22Rv1 (cell line): ENCODE measurements at regions not wholly inside any gene's neighbourhood (a gene's known extent, or its start where the extent isn't known, plus 50 kb on each side); places are given as distances from the start of the nearest gene placed in this dataset.

Experiments used
- H3K27ac ChIP-seq: fragments of 450-650 bp; 2 replicates; pipeline ENCODE4 v1.5.1; 2017
- ZFX ChIP-seq: fragments of 450-650 bp; IDR thresholded peaks from 2 replicates; pipeline ENCODE4 v1.6.1; 2017; ENCODE audit warnings: antibody characterized with exemption, borderline replicate concordance
- TF ChIP-seq, protein P1 (sequence below): fragments of 450-650 bp; IDR thresholded peaks from 2 replicates; pipeline ENCODE4 v1.5.1; 2017; ENCODE audit warnings: mild to moderate bottlenecking

GRCh38 chr1:29786791-29787732 lies 550.7 kb downstream of the PTPRU start:
- TF ChIP-seq, protein P1, sequence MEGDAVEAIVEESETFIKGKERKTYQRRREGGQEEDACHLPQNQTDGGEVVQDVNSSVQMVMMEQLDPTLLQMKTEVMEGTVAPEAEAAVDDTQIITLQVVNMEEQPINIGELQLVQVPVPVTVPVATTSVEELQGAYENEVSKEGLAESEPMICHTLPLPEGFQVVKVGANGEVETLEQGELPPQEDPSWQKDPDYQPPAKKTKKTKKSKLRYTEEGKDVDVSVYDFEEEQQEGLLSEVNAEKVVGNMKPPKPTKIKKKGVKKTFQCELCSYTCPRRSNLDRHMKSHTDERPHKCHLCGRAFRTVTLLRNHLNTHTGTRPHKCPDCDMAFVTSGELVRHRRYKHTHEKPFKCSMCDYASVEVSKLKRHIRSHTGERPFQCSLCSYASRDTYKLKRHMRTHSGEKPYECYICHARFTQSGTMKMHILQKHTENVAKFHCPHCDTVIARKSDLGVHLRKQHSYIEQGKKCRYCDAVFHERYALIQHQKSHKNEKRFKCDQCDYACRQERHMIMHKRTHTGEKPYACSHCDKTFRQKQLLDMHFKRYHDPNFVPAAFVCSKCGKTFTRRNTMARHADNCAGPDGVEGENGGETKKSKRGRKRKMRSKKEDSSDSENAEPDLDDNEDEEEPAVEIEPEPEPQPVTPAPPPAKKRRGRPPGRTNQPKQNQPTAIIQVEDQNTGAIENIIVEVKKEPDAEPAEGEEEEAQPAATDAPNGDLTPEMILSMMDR: no peak

GRCh38 chr1:29786195-29786594 lies 549.9 kb downstream of the PTPRU start:
- TF ChIP-seq ZFX: no peak
- TF ChIP-seq, protein P1: no peak
- H3K27ac ChIP-seq: no peak overlapping the region

More at GRCh38 chr1:29786791-29787732, 550.7 kb downstream of the PTPRU start:
- no peak overlapping the region for H3K27ac ChIP-seq

DNA sequence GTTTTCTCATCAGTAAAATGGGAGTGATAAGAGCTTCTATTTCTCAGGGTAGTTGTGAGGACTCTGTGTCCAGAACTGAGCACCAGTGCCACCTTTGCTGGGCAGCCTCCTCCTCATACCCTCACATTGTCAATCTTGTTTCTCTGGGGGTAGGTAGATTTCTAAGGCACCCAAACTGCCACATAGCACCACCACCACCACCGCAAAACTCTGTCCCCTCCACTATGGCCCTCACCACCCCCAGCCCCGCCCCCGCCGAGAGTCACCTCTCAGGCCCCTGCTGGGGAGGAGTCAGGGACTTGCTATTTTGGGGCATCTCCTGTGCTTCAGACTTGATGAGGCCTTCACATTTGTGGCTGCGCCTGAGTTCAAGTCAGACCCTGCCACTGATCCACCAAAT lies 549.2 kb downstream of the PTPRU start:
- TF ChIP-seq, protein P1: no peak
- no peak for TF ChIP-seq ZFX
- H3K27ac ChIP-seq: no peak overlapping the region

- TF ChIP-seq, protein P1: no peak
- no peak for TF ChIP-seq ZFX
- H3K27ac ChIP-seq: no peak overlapping the region
Observed at GRCh38 chr1:29785137-29785527, 548.8 kb downstream of the PTPRU start.

DNA sequence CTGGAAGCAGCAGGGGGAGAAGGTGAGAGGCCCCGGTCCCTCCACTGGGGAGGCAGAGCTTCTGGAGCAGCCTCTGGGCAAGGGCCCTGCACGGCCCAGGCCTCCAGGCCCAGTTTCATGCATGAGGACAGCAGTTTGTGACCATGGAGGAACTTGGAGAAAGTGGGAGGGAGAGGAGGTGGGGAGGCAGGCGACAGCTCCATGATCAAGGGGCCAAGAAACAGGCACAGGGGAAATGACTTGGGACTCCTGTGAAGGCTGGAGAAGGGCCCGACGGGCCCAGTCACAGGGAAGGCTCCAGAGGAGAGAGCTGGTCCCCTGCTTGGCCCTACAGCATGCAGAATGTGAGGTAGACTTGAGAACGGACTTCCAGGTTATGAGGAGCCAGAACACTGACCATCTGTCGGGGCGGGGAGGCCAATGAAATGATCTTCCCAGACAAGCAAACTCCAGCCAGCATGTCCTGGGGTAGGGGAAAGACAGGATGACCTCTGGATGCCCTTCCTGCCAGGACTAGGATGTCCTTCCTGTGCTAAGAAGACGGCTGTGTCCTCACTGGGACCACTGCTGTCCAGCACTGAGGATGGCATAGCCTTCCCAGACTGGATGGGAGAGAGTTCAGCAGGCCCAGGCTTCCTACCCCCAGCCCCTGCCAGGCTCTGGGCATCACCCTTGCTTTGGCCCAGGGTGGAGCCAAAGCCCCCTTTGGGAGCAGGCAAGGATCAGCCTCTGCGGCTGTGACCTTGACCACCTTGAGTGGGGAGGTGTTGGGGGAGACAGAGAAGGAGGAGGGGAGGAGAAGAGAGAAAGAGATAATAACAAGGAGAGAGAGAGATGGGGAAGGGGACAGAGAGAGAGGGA lies 548.2 kb downstream of the PTPRU start:
- TF ChIP-seq, protein P1: no peak
- no peak for TF ChIP-seq ZFX
- H3K27ac ChIP-seq: no peak overlapping the region

GRCh38 chr1:29783508-29784275 lies 547.4 kb downstream of the PTPRU start:
- no peak for TF ChIP-seq ZFX
- TF ChIP-seq, protein P1: no peak
- no peak overlapping the region for H3K27ac ChIP-seq
